Mammary epithelial cell (primary cell): ENCODE measurements at regions not wholly inside any gene's neighbourhood (a gene's known extent, or its start where the extent isn't known, plus 50 kb on each side); places are given as distances from the start of the nearest gene placed in this dataset.

ENCODE experiments used
- EZH2 ChIP-seq: IDR thresholded peaks from 2 replicates; pipeline ENCODE4 v1.6.1; 2012; ENCODE audit warnings: low read length, inconsistent platforms, borderline replicate concordance
- TF ChIP-seq, protein P1 (sequence below), 2 donors: IDR thresholded peaks in 1 of 2; conservative IDR thresholded peaks in 1 of 2; 2 replicates each; pipeline ENCODE4 v1.5.1; 2011 to 2012; ENCODE audit warnings: inconsistent platforms in 2 of 2, low read length in 2 of 2, mild to moderate bottlenecking in 2 of 2, control low read depth in 1 of 2, low read depth in 1 of 2; ENCODE audit not compliant: insufficient read depth in 1 of 2; ENCODE audit errors: extremely low read depth in 1 of 2

DNA sequence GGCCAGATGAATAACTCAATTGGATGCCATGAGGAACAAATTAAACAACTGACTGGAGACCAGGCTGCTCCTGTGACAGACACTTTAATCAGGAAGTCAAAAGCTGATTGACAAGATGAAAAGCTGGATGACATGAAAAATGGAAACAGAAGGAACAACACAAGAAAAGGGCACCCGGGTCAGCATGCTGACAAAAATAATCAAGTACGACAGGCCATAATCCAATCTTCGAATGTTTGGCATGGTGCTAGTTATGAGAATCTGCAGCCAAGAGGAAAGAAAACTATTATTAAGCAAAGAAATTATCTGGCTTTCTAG lies 544.7 kb downstream of the ETNK1 start:
- TF ChIP-seq, protein P1, sequence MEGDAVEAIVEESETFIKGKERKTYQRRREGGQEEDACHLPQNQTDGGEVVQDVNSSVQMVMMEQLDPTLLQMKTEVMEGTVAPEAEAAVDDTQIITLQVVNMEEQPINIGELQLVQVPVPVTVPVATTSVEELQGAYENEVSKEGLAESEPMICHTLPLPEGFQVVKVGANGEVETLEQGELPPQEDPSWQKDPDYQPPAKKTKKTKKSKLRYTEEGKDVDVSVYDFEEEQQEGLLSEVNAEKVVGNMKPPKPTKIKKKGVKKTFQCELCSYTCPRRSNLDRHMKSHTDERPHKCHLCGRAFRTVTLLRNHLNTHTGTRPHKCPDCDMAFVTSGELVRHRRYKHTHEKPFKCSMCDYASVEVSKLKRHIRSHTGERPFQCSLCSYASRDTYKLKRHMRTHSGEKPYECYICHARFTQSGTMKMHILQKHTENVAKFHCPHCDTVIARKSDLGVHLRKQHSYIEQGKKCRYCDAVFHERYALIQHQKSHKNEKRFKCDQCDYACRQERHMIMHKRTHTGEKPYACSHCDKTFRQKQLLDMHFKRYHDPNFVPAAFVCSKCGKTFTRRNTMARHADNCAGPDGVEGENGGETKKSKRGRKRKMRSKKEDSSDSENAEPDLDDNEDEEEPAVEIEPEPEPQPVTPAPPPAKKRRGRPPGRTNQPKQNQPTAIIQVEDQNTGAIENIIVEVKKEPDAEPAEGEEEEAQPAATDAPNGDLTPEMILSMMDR (conservative IDR thresholded peaks at IDR 0.05 in 1 of 2, IDR thresholded peaks at IDR 0.05 in 1 of 2; ENCODE audit: extremely low read depth in 1 of 2, insufficient read depth in 1 of 2, low read depth in 1 of 2, low read length in 2 of 2): no peak
- TF ChIP-seq EZH2: no peak
